22Rv1 (cell line): ENCODE measurements at regions not wholly inside any gene's neighbourhood (a gene's known extent, or its start where the extent isn't known, plus 50 kb on each side); places are given as distances from the start of the nearest gene placed in this dataset.

Experiments used
- CTCF ChIP-seq: fragments of 450-650 bp; IDR thresholded peaks from 2 replicates; pipeline ENCODE4 v1.5.1; 2017; ENCODE audit warnings: mild to moderate bottlenecking
- ZFX ChIP-seq: fragments of 450-650 bp; IDR thresholded peaks from 2 replicates; pipeline ENCODE4 v1.6.1; 2017; ENCODE audit warnings: antibody characterized with exemption, borderline replicate concordance

- TF ChIP-seq CTCF (no peak), ZFX (no peak)
Observed at GRCh38 chr3:153445817-153446216, 283.8 kb downstream of the RAP2B start.
